GM18951 (cell line): ENCODE measurements at regions not wholly inside any gene's neighbourhood (a gene's known extent, or its start where the extent isn't known, plus 50 kb on each side); places are given as distances from the start of the nearest gene placed in this dataset.

Experiments used
- POLR2A ChIP-seq: IDR thresholded peaks from 4 replicates; pipeline ENCODE4 v1.6.1; 2011; ENCODE audit warnings: mild to moderate bottlenecking; ENCODE audit not compliant: insufficient read length, insufficient read depth; ENCODE audit errors: extremely low read depth
- in situ Hi-C: fragments of 300-500 bp; cut with MboI; formaldehyde crosslinking; loops from one replicate; pipeline ENCODE4 v1.12.0; 2022; ENCODE audit warnings: low sequenced_read_pairs, mixed read lengths, inconsistent platforms; ENCODE audit not compliant: unreplicated experiment

DNA sequence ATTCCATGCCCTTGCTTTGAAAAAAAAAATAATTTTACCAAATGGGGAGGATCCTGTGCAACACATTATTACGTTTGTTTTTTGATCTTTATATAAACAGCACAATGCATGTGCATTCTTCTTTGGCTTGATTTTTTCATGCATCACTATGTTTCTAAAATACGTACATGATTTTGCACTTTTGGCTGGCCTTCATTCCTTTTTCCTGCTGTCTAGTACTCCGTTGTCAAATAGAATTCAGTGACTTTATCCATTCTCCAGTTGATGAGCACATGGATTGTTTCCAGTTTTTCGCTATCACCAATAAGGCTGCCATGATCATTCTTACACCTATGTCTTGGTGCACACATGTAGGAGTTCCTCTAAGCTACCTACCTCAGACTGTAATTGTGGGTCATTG, 63.0 kb upstream of the ID3 start:
- no peak for TF ChIP-seq POLR2A
- in situ Hi-C loops, result no loop called here

DNA sequence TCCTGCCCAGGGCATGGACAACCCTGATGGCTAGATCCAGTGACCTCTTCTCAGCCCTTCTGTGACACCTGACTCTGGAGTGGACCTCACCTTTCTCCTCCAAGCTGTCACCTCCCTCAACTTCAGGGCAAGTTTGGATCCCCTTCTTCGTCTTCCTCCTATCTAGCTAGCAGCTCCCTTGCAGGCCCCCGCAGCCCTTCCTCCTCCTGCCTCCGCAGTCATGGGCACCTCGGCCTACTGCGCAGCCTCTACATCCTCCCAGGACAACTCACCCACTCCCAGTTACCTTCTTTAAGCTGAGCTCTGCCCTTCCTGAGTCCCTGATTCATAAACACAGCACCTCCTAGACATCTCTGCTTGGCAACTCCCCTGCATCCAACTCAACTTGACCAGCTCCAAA, 61.3 kb upstream of the ID3 start:
- no peak for TF ChIP-seq POLR2A
- in situ Hi-C loops, result no loop called here

DNA sequence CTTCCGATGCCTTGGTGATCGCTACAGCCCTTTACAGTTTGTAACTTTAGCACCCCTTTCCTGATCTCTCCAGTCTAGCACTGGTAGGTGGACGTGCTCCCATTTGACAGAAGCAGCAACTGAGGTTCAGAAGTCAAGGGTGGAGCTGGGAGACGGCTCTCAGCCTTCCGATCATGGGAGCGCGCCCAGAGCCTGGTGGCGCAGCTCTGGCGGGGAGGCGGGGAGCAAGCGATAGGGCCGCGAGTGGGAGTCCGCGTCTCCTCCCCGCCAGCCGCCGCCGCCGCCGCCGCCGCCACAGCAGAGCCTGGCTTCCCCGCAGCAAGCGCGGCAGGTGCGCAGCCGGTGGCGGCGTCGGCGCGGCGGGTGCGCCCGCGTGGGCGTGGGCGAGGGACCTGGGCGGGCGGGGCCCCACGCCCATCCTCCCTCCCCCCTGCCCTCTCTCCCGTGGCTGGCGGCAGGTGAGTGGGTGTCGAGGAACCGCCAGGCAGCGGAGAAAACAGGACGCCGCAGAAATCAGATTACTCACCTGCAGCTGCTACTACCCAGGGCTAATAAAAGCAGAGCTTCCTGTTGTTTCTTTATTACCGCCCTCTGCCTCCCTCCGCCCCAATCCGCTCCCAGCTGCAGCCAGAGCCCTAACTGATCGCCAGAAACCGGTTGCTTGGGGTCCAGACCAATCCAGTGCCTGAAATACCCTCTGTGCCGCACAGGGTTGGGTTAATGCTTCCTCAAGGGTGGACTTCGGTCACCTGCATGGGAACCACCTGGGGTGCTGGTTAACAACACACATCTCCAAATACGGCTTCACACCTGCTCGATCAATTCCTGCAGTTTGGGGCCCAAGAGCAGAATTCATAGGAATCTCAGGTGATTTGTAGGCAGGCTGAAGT, 60.2 kb upstream of the ID3 start:
- in situ Hi-C loops, result loop anchor here (10.0 kb wide), 1 partner anchor 65 kb away; the partner anchor contains the start of gene ID3
- TF ChIP-seq POLR2A, result no peak

DNA sequence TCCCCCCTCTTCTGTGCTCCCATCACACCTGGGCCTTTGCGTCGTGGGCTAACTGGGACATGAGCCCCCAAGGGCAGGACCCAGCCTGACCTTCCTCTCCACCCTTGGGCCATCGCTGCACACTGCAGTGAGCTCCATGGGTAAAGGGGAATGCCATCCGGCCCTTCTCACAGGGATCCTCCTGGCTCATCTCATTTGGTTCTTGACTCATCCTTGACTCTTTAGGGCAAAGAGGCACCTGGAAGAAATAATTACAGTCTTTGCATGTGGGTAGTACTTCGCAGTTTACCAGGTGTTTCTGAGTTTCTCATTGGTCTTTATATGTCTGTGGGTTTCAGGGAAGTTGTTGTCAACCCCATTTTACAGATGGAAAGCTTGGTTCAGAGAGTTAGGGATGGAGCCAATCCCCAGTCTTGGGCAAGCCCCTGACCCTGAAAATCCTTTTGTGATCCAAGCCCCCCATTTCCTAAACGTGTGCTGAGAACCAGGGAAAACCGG, 59.3 kb upstream of the ID3 start:
- in situ Hi-C loops, result loop anchor here (10.0 kb wide), 1 partner anchor 64 kb away; the partner anchor contains the start of gene ID3
- no peak for TF ChIP-seq POLR2A

DNA sequence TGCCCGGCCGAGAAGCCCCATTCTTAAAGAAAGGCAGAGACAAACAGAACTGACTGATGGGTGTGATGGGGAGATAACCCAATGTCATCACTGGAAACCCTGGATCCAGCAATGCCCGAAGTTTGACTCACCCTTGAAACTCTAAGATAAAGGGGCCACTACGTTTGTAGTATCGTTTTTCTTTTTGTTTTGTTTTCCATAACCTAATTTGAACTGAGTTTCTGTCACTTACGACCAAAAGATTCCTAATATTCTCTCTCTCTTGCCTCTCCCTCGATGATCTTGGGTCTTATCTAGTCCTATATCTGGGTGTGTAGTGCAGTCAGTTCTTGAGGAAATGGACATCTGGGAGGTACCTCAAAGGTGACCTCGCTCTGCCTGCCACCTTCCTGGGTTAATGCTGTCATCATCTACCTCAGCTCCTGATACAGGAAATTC, 57.8 kb upstream of the ID3 start:
- in situ Hi-C loops, result loop anchor here (10.0 kb wide), 1 partner anchor 62 kb away; the partner anchor contains the start of gene ID3
- no peak for TF ChIP-seq POLR2A

DNA sequence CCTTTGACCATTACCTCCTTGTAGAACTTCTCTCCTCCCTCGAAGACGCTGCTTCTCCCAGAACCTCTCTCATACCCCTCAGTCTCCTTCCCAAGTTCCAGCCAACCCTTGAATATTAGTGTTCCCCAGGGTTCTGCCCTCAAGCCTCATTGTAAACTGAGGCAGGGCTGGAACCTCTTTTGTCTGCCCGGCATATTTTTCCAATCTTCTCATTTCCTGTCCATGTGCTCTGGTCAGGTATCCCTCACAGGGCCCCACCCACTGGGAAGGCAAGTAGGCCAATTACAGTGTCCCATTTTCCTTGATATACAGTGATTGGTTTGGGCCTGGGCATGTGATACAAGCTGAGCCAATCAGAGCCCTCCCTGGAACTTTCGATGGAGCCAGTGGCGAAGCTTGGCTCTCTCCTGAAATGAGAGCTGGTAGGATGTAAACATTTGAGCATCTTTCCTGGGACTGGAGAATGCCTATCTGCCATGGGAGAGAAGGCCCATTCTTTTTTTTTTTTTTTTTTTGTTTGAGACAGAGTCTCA, 57.1 kb upstream of the ID3 start:
- in situ Hi-C loops, result loop anchor here (10.0 kb wide), 1 partner anchor 62 kb away; the partner anchor contains the start of gene ID3
- no peak for TF ChIP-seq POLR2A

DNA sequence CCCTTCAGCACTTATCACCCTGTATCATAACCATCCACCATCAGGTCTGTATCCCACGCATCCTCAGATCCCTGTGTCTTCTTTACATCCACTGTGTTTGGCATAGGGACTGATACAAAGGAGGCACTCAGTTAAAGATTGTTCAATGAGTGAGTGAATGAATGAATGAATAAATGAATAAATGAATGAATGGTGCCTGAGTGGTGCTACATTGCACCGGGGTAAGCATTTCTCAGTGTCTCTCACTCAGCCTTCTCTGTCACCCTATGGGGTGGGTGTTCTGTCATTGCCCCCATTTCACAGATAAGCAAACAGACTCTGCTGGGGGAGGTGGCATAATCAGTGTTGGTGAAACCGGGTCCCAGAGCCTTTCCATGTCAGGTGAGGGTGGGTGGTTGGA, 56.6 kb upstream of the ID3 start:
- in situ Hi-C loops, result loop anchor here (10.0 kb wide), 1 partner anchor 61 kb away; the partner anchor contains the start of gene ID3

DNA sequence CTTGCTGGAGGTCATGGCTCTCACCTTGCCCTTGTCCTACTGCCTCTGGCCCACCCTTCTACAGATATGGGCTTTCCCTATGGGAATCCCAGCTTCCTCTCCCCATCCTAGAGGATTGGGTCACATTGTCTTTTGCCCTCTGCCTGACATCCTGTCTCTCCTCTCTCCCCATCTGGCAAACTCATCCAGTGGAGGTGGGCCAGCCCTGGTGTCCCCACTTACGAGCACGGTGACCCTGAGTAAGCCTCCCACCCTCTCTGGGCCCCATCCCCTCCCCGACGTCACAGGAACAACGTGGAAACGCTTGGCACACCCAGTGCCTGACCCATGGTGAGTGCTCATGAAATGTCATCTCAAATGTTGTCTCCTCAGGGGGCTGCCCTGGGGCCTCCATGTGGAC, 56.1 kb upstream of the ID3 start:
- in situ Hi-C loops, result loop anchor here (10.0 kb wide), 1 partner anchor 61 kb away; the partner anchor contains the start of gene ID3
- no peak for TF ChIP-seq POLR2A

More for the DNA sequence above, 56.6 kb upstream of the ID3 start:
- TF ChIP-seq POLR2A, result no peak

DNA sequence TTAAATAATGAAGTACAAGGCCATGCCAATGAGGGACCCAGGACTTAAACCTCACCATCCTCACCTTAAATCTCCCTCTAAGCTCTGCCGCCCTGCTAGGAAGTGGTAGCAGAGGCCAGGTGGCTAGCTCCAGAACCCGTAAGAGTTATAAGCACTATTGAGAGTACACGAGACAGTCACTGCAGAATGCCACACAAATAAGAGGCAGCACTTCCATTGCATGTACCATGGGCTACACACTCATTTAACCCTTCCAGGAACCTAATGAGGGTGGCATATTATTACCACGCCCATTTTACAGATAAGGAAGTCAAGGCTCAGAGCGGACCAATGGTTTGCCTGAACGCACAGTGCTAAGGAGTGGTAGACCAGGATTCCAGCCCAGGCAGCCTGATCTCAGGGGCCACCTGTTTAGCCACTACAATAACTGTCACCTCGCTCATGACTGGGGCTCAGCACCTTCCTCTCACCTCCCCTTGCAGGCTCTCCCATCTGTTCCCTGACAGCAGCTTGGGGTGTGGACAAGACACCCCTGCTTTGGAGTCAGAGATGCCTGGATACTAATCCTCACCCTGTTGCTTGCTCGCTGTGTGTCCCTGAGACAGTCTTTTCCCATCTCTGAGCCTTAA, 54.8 kb upstream of the ID3 start:
- in situ Hi-C loops, result loop anchor here (10.0 kb wide), 1 partner anchor 59 kb away; the partner anchor contains the start of gene ID3
- no peak for TF ChIP-seq POLR2A

DNA sequence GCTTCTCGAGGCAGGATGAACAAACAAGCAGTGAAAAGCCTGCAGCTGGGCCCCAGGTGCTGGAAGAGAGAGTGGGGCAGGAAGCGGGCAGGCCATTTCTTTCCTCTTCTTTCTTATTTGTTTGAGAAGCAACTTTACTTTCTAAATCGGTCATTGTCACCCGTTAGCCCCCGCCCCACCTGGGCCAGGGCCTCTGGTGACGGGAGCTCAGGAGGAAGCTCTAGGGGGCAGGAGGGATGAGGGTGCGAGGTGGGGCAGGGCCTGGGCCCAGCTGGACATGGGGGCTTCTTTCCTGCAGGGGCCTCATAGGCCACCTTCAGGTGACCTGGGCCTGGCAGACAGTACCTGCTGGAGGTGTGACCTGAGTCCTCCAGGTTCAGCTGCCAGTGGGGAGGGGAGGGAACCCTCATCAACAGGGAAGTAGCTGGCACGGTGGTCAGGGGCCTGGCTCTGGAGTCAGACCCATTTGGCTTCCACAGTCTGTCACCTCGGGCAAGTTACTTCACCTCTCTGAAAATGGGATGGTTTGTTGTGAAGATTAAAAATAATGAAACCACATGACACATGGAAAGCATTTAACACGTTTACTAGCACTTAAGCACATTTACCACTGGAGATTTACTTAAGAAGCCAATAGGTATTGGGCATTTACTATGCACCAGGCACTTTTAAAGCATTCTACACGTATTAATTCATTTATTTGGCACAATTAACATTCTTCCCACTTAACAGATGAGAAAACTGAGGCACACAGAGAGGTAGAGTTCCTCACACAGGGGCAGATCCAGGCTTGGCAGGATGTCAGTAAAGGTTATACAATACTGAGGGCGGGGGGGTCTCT, 54.1 kb upstream of the ID3 start:
- TF ChIP-seq POLR2A, result no peak
- in situ Hi-C loops, result loop anchor here (10.0 kb wide), 1 partner anchor 59 kb away; the partner anchor contains the start of gene ID3

DNA sequence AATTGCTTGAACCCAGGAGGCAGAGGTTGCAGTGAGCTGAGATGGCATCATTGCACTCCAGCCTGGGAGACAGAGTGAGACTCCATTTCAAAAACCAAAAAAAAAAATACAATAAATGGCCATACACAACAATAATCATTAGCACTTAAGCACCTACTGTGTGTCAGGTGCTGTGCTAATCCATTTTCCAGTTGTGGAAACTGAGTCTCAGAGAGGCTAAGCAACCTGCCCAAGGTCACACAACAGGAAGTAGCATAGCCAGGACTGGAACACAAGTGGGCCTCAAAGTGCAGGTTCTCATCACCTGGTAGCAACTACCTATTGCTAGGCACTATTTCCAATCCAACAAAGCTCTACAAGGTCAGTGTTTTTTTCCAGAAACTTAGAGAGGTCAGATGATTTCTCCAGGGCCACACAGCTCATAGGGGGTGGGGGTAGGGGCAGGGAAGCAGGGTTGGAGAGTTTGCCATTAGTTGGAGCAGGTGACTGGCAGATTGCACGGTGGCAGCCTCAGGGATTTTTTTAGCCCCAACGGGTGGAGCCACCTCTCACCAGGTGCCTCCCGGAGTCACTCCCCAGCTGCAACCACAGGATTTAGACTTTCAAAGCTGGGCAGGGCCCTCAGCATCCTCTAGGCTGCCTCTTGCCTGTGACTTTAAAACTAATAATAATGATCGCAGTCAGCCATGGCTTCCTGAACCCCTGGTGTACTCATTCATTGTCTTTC, 52.5 kb upstream of the ID3 start:
- TF ChIP-seq POLR2A, result no peak
- in situ Hi-C loops, result loop anchor here (10.0 kb wide), 1 partner anchor 57 kb away; the partner anchor contains the start of gene ID3

DNA sequence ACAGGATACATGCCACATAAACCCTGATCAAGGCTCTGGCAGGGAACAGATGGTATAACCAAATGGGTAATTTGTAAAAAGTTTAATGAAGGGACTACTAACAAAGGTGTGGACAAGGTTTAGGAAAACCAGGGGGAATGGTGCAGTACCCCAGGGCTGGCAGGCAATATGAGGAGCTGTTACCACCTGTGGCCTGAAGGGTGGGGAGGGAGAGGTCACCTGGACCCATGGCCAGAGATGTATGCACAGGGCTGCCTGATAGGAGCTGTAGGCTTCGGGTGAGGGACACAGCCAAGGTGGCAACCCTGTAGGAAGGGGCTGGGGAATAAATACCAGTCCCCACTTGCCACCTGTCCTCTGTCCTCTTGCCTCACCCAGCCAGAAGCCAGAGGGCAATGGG, 51.4 kb upstream of the ID3 start:
- no peak for TF ChIP-seq POLR2A
- in situ Hi-C loops, result loop anchor here (10.0 kb wide), 1 partner anchor 56 kb away; the partner anchor contains the start of gene ID3

DNA sequence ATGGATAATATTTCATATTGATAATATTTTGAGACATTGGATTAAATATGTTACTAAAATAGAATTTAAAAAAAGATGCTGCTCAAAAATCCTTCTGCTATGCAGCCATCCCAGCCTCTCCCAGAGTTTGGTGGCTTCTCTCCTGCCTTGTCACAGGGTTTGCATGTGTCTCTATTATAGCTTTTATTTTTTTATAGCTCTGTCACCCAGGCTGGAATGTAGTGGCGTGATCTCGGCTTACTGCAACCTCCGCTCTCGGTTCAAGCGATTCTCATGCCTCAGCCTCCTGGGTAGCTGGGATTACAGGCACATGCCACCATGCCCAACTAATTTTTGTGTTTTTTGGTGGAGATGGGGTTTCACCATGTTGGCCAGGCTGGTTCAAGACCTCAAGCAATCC, 50.7 kb upstream of the ID3 start:
- in situ Hi-C loops, result loop anchor here (10.0 kb wide), 1 partner anchor 55 kb away; the partner anchor contains the start of gene ID3

More for the DNA sequence above, 50.7 kb upstream of the ID3 start:
- no peak for TF ChIP-seq POLR2A
